GM19455 (cell line): ENCODE measurements at regions not wholly inside any gene's neighbourhood (a gene's known extent, or its start where the extent isn't known, plus 50 kb on each side); places are given as distances from the start of the nearest gene placed in this dataset.

ENCODE experiments used
- ATAC-seq: cut with Tn5 transposase; IDR thresholded peaks from one replicate; pipeline ENCODE4 v1.9.1; 2021; ENCODE audit not compliant: unreplicated experiment

GRCh38 chr6:12381587-12381986, 91.4 kb downstream of the EDN1 start:
- ATAC-seq, result no peak

- ATAC-seq, result no peak
Measured at GRCh38 chr6:12383448-12383847, 93.3 kb downstream of the EDN1 start.

- ATAC-seq, result no peak
Measured at GRCh38 chr6:12384357-12384912, 94.3 kb downstream of the EDN1 start.

- ATAC-seq, result no peak
Measured at GRCh38 chr6:12385316-12385715, 95.2 kb downstream of the EDN1 start.

GRCh38 chr6:12386816-12387215, 96.7 kb downstream of the EDN1 start:
- no peak for ATAC-seq

- no peak for ATAC-seq
Measured at GRCh38 chr6:12391472-12391871, 101.3 kb downstream of the EDN1 start.

- ATAC-seq, result no peak
Measured at GRCh38 chr6:12392490-12392889, 102.3 kb downstream of the EDN1 start.

GRCh38 chr6:12393100-12393499, 102.9 kb downstream of the EDN1 start:
- ATAC-seq, result no peak

- no peak for ATAC-seq
Measured at GRCh38 chr6:12394170-12394569, 104.0 kb downstream of the EDN1 start.

- no peak for ATAC-seq
Measured at GRCh38 chr6:12395898-12396297, 105.7 kb downstream of the EDN1 start.

GRCh38 chr6:12401200-12401599, 111.0 kb downstream of the EDN1 start:
- ATAC-seq, result no peak

- no peak for ATAC-seq
Measured at GRCh38 chr6:12403201-12403826, 113.2 kb downstream of the EDN1 start.

- no peak for ATAC-seq
Measured at GRCh38 chr6:12403947-12404647, 113.9 kb downstream of the EDN1 start.

- ATAC-seq, result no peak
Measured at GRCh38 chr6:12404651-12405050, 114.5 kb downstream of the EDN1 start.

GRCh38 chr6:12408752-12409151, 118.6 kb downstream of the EDN1 start:
- no peak for ATAC-seq

- no peak for ATAC-seq
Measured at GRCh38 chr6:12410946-12411345, 120.8 kb downstream of the EDN1 start.

GRCh38 chr6:12414096-12414675, 124.0 kb downstream of the EDN1 start:
- ATAC-seq, result no peak

GRCh38 chr6:12415980-12416598, 125.9 kb downstream of the EDN1 start:
- ATAC-seq, result no peak

GRCh38 chr6:12417191-12417590, 127.0 kb downstream of the EDN1 start:
- ATAC-seq, result no peak

GRCh38 chr6:12418946-12419345, 128.8 kb downstream of the EDN1 start:
- no peak for ATAC-seq

- no peak for ATAC-seq
Measured at GRCh38 chr6:12419631-12420272, 129.6 kb downstream of the EDN1 start.
